ENCODE measurements at regions not wholly inside any gene's neighbourhood (a gene's known extent, or its start where the extent isn't known, plus 50 kb on each side); places are given as distances from the start of the nearest gene placed in this dataset.
"Not testable (repeated sequence)": the region's sequence is repeated elsewhere in the genome, so short reads cannot be mapped to it uniquely, and the experiment has no call there.

DNA sequence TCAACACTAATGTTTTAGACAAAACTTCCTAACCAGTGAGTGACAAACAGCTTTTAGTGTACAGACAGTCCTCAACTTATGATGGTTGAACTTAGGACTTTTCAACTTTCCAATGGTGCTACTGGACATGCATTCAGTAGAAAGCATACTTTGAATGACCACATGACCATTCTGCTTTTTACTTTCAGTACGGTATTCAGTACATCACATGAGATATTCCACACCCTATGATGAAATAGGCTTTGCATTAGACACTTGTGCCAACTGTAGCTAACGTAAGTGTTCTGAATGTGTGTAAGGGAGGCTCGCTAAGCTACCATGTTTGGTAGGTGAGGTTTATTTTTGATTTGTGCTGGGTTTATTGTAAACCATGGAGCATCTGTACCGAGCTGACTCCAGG, 113.7 kb downstream of the WNT7A start:
- no peak for DNase-seq

DNA sequence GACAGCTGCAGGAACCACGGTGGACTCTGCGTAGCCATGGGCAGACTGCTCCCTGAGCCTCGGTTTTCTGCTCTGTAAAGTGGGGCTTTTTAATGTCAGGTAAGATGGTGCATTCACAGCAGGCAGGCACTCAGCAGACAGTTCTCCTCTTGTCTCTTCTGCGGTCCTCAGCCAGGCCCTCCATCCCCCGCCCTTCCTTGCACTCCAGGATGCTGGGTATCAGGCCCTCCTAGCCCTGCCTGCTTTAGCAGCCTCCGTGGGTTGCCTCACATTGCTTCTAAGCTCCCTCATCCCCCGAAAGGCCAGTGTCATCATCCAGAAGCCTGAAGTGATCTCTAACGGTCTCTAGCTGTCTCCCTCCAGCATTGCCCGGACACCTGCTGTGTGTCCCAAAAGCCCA, 115.7 kb downstream of the WNT7A start:
- no peak for DNase-seq

DNA sequence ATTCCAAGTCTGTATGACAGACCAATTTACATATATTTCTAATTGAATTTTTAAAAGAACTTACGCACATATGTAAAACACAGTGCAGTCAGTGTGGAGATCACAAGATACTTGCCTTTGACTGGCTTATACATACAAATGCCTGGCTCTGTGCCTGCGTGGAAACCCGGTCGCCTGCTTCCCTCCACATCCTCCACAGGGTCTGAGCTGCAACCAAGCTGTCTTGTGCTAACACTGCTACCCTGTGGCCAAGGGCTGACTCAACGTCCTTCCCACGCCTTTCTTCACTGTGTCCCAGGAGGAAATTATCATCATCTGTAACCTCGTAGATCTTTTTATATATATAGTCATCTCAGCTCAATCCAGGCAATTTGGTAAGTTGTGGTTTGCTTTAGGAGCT, 117.0 kb downstream of the WNT7A start:
- no peak for DNase-seq

DNA sequence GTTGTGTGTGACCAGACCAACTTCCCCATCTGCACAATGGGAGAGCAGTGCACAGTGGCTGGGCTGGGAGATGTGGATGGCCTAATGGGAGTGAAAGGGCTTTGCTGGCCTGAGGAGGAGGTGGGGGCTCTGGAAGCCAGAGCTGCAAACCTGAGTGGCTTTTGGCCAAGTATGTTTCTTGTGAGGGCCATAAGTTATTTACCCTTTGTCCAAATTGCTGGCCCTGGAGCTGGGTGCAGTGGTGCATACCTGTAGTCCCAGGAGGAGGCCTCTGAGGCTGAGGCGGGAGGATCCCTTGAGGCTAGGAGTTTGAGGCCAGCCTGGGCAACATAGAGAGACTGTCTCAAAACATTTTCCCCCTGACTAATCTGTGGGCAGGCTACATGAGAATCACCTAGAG, 129.1 kb downstream of the WNT7A start:
- no peak for DNase-seq

DNA sequence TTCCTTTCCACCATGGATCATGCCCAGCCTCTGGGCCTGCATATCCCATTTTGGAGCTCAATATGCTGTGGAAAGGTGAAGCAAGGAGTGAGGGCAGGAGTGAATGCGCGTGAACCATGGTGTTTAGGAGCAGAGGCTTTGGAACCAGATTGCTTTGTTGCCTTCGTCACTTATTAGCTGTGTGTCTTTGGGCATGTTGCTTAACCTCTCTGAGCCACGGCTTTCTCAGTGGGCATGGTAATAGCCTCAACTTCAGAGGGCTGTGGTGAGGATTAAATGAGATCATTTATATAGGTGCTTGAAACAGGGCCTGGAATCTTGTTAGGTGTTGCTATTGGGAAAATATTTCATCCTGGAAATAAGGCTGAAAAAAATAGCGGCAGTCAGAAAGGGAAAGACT, 129.7 kb downstream of the WNT7A start:
- no peak for DNase-seq

DNA sequence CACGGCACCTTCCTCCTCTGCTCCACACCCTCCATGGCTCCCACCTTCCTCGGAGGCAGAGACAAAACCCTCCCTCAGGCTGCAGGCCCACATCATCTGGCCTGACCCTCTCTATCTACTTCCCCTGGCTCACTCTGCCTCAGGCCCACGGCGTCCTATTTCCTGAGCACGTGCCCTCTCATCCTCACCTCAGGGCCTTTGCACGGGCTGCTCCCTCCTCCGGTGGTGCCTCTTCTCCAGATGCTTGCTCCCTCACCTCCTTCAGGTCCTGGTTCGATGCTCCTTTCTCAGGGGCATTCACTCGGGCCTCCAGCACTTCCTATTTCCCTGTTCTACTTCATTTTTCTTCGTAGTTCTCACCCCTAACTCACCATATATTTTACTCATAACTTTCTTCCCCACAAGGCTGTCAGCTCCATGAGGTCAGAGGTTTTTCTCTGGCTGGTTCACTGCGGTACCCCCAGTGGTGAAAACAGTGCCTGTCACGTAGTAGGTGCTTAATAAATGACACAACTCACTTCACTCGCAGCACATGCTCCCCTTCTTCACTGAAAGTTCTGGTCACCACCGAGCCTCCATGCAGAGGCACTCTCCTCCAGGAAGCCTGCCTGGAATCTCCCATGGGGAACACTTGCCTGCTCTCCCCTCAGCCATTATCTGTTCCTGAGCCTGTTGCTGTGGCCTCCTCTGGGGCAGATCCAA, 130.7 kb downstream of the WNT7A start:
- DNase-seq: no peak

DNA sequence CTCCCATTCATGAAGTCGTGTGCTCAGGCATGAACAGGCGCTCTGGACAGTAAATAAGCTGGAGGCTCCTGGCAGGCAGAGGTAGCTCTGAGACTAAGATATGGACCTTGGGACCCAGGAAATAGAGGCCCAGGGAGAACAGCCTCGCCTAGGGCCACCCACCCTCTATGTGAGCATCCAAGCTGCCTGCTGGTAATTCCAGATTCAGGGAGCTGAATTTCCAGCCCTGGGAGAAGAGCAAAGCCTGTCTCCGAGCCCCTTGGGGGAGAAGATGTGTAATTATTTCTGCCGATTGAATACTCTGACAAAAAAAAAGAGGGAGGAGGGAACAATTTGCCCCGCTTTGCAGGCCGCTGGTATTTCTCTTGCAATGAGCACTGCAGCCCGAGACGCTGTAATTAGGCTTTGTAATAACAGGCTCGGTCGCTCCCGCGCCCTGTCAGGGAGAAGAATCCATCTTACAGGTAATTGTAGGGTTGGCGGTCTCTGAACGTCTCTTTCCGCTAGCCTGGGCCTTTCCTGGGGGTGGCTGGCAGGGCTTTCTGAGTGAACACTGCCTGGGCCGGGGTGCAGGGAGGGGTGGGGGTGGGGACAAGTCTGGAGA, 131.5 kb downstream of the WNT7A start:
- no peak for DNase-seq

DNA sequence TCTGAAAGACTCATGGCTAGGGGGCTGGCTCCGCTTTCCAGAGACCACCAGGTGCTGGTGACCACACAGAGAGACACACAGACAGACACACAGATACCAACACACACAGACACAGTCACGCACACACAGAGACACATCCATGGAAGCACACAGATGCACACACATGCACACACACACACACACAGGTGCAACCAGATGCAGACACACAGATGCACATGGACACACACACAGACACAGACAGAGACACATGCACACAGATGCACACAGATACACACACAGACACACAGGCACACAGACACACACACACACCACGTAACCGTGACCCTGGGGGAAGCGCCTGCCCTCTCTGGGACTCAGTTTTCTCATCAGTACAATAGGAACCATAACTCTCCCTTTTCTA, 132.2 kb downstream of the WNT7A start:
- no peak for DNase-seq

DNA sequence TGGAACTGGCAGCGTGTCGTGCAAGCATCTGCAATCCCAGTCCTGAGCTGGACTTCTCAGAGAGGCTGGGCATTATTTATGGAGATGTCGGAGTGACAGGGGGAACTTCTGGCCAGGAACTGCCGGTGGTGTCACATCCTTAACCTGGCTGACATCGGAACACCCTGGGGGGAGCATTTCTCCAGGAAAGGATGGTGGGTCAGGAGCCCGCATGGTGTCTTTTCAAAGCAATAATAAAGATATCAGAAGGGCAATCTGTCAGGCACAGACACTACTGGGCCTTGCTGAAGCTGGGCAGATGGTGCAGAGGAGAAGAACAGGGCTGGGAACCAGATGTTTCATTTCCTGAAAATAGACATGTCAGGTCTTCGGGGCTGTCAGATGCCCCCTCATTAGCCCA, 133.5 kb downstream of the WNT7A start:
- no peak for DNase-seq

DNA sequence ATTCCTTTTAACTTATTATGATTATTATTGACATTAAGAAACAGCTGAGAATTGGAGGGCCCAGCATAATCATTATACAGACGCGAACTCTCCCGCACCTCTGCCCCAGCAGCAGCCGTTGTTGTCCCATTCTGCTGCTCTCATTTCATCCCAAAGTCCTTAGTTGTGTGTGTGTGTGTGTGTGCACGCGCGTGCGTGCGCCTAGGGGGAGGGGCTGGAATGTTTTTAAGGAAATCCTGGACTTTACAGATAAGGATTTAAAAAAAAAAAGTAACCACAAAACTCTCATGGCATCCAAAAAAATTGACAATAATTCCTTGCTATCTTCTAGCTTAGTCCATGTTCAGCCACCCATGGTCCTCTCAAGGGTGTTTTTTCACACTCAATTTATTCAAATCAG, 134.2 kb downstream of the WNT7A start:
- DNase-seq: no peak

DNA sequence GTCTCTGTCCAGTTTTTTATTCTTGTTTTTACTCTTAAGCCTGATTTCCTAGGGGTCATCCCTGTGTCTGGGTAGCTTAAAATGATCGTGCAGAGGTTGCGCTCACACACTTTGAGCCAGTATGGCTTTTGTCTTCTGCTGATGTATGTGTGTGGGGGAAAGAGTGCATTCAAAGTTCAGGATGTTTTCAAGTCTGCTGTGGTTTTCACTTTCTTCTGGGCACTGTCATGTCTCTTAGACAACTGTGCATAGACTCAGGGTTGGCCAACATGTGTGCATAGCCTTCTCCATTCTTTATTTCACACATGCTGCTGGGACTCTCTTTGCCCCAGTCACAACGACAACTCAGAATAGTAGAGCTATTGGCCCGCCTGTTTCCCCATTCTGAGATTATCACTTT, 139.1 kb downstream of the WNT7A start:
- DNase-seq: no peak

DNA sequence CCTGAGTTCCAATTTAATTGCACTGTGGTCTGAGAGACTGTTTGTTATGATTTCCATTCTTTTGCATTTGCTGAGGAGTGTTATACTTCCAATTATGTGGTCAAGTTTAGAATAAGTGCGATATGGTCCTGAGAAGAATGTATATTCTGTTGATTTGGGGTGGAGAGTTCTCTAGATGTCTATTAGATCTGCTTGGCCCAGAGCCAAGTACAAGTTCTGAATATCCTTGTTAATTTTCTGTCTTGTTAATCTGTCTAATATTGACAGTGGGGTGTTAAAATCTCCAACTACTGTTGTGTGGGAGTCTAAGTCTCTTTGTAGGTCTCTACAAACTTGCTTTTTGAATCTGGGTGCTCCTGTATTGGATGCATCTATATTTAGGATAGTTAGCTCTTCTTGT, 146.1 kb downstream of the WNT7A start:
- DNase-seq: not testable (repeated sequence)

DNA sequence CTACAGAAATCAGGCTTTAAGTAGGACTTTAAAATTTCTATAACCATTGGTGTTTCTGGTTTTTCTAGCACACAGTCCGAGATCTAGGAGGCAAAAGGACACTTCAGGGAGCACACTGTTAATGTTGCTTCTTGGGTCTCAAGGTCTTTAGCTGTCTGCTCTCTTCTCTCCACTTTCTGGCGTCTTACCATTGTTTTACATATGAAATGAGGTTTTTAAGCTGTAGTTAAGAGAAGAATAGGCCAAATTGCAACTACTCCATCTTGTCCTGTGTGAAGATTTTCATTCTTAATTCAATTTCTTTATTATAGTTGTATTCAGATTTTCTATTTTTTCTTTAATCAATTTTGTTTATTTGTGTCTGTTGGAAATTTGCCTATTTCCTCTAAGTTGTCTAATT, 151.4 kb downstream of the WNT7A start:
- DNase-seq: no peak

DNA sequence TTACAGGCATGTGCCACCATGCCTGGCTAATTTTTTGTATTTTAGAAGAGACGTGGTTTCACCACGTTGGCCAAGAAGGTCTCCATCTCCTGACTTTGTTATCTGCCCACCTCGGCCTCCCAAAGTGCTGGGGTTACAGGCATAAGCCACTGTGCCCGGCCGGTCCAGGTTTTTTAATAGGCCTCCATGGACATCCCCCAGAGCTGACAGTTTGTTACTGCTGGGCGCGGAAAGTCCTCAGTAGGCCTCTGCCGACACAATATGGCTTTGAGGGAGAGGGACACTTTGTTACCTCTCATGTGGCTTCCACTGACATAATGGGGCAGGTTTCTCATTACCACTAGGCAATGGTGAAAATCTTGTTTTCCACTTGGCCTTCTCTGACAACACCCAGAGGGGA, 152.0 kb downstream of the WNT7A start:
- DNase-seq: no peak

DNA sequence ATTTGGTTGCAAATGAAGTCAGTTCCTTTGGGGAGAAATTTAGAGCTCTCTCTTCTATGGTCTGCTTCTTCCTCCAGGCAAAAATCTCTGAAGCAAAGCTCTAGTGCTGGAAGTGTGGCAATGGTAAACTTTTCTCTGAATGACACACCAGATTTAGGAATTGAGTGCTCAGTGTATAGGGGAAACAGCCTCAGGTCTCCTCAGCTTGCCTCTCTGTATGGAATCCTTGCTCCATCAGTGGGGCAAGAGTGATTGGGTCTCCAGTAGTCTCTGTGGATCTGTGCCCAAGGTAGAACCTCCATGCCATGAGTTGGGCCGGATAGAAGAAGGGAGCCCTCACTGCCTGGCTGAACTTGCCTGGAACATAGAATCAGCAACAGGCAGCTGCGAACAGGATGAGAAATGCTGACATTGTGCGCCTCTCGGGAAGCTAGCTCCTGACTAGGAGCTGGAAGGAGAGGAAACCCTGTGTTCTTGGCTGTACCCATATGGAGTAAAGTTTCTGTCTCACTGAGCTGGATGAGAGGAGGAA, 156.1 kb downstream of the WNT7A start:
- DNase-seq: no peak

DNA sequence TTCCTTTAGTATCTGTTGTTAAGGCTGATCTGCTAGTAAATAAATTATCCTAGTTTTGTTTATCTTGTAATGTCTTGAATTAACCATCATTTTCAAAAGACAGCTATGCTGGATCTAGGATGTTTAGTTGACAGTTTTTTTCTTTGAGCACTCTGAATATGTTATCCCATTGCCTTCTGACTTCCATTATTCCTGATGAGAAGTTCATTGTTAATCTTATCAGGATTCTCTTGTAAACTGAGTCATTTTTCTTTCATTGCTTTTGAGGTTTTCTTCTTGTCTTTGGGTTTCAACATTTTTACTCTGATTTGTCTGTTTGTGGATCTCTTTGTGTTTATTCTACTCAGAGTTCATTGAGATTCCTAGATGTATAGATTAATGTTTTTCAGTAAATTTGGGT, 157.7 kb downstream of the WNT7A start:
- no peak for DNase-seq

DNA sequence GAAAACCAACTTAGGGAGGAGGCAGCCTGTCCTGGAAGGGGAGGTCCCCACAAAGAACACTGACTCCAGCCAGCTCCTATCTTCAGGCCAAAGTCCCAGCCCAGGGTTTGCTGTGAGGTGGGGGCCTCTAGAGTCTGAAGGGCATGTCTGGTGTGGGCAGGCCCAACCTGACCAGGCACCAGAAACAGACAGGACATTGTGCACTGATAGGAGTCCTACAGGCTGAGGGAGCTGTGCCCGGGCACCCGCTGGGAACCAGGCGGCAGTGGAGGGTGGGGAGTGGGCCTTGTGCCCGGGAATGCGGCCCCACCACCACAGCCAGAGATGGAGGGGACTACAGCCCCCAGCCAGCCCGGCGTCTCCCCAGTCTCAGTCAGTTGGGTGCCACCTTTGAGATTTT, 161.4 kb downstream of the WNT7A start:
- no peak for DNase-seq

DNA sequence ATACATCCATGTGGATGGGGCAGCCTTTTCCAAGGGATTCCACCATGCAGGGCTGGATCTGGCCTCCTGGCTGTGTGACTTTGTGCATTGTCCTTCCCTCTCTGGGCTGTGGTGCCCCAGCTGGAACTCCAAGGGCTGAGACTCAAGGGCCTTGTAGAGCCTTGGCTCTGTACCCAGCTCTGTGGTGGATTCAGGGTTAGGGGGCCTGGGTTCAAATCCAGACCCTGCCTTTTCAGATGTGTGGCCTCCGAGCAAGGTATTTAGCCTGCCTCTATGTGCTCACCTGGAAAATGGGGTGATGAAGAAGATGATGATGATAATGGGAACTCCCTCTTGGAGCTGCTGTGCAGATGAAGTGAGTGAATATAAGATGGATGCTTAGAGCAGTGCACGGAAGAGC, 161.9 kb downstream of the WNT7A start:
- no peak for DNase-seq

DNA sequence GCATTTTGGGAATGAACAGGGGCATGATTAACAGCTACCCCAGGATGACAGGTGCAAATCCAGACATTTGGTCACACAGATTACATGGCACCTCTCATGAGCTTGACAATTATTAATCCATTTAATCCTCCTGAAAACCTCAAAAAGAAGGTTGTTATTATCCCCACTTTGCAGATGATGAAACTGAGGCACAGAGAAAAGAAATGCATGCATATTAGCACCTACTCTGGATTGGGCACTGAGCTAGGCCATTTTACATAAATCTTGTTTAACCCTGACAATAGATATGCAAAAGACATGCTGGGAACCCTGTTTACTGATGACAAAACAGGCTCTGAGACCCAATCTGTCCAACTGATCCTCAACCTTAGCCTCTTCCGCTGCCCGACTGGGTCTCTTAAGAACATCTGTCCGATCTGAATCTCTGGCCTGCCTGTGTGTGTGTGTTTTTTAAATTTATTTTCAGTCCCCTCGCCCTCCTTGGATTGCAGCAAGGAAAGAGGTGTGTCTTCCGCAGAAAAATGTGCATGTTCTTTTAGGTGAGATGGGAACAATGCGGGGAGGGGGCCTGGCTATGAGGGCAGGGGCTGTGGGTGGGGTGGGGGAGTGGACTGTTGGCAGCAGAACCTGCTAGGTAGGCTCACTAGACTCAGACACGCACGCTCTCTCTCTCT, 162.5 kb downstream of the WNT7A start:
- no peak for DNase-seq

DNA sequence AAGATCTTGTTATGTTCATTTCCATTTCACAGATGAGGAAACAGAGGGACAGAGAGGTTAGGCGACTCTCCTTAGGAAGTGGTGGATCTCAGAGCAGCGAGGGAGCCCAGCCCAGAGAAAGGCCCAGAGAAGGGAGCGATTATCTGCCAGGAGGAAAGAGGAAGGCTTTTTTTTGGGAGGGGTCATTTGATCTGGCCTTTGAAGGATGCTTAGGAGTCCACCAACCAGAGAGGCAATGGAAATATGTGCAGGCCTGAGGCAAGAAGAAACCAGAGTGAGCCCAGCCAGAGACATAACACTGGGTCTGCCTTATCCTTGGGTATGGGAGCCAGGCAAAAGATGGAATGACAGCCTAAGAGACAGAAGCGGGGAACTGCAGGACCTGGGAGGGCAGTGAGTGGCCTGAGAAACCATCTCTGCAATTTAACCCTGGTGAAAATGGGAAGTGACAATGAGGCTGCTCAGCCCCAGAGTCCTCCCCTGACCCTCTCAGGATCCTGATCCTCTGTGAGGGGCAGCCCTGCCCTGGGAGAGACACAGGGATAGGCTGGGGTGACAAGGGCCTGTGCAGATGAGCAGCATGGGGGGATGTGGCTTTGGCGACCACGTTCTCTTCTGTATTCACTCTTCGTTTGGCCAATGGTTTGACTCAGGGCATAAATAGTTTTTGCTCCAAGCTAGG, 163.2 kb downstream of the WNT7A start:
- no peak for DNase-seq

DNA sequence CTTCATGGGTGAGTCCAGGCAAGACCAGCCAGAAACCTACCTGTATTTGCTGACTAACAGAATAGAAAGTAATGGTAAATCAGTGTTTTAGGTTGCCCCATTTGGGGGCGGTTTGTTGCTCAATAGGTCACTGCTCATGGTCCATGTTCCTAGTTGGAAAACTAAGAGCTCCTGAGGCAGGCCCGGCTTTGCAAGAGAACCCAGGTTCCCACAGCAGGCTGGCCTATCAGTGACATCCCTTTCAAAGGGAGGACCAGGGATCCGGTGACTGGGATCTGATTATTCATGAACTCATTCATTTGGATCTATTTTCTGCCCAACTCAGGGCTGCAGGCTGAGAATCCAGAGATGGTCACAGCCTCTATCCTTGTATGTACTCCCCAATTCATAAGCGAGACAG, 163.9 kb downstream of the WNT7A start:
- no peak for DNase-seq

DNA sequence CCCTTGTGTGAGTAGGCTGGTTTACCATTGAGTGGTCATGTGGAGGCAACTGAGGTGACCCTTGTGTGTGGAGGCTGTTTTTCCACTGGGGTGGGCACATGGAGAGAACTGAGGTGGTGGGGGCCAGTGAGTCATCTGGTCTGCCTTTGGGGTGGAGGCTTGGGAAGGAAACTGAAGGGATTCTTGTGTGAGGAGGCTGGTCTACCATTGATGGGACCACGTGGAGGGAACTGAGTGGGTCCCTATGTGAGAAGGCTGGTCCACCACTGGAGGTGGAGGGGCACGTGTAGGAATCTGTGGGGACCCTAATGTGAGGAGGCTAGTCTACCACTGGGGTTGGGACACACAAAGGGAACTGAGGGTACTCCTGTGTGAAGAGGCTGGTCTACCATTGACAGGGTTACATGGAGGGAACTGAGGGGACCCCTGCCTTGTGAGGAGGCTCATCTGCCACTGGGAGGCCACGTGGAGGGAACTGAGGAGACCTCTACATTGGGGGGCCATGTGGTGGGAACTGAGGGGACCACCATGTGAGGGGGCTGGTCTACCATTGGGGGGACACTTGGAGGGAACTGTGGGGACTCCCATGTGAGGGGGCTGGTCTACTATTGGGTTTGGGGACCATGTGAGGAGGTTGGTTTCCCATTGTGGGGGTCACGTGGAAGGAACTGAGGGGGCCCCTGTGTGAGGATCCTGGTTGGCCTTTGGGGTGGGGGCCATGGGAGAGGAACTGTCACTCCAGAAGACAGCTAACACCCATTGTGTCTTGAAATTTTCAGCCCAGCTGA, 164.5 kb downstream of the WNT7A start:
- DNase-seq: no peak

Measured in NCI-H345 (cell line).